Choroid plexus epithelial cell (primary cell): ENCODE measurements at regions not wholly inside any gene's neighbourhood (a gene's known extent, or its start where the extent isn't known, plus 50 kb on each side); places are given as distances from the start of the nearest gene placed in this dataset.
"Not testable (repeated sequence)": the region's sequence is repeated elsewhere in the genome, so short reads cannot be mapped to it uniquely, and the experiment has no call there.

Experiments used
- DNase-seq: peaks from one replicate; pipeline ENCODE4 v3.0.0-alpha.2; 2010; ENCODE audit warnings: low read depth
- H3K4me3 ChIP-seq: 2 replicates; pipeline ENCODE4 v1.5.1; 2011; ENCODE audit warnings: low read depth, mild to moderate bottlenecking, control low read depth, low read length, moderate library complexity
- CTCF ChIP-seq: conservative IDR thresholded peaks from 2 replicates; pipeline ENCODE4 v1.5.1; 2011; ENCODE audit warnings: low read depth, mild to moderate bottlenecking, control low read depth, inconsistent platforms, low read length, moderate library complexity

DNA sequence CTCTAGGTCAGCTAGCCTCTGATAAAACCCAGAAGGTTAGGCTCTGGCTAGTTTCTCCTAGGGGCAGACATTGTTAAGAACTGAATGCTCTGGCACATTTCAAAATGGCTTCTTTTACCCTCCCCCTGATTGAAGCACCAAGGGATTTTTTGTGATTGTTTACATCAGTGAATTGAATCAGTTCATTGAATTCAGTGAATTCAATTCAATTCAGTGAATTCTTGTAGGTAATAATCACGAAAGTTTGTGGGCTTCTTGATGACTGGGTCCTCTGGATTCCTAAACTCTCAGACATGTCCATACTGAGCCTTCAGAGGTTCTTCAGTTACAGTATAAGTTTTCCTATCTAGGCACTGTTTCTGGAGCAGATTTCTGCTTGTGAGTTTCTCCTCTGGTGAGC is 135.2 kb upstream of the ELAC2 start:
- H3K4me3 ChIP-seq: no peak overlapping the region
- DNase-seq: no peak
- TF ChIP-seq CTCF: no peak

- no peak for TF ChIP-seq CTCF
- H3K4me3 ChIP-seq: no peak overlapping the region
- DNase-seq: peak; percentile 3
These were observed 134.7 kb upstream of the ELAC2 start for GRCh38 chr17:13152501-13152900.

DNA sequence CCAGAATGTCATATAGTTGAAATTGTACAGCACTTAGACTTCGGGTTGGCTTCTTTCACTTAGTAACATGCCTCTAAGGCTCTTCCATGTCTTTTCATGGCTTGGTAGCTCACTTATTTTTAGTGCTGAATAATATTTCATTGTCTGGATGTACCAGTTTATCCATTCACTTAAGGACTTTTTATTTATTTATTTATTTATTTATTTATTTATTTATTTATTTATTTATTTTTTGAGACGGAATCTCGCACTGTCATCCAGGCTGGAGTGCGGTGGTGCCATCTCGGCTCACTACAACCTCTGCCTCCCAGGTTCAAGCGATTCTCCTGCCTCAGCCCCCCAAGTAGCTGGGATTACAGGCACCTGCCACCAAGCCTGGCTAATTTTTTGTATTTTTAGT is 132.9 kb upstream of the ELAC2 start:
- DNase-seq, H3K4me3 ChIP-seq: not testable (repeated sequence)

GRCh38 chr17:13143001-13143400 is 125.2 kb upstream of the ELAC2 start:
- TF ChIP-seq CTCF: no peak
- DNase-seq: no peak
- no peak overlapping the region for H3K4me3 ChIP-seq

- peak; percentile 16 for DNase-seq
- TF ChIP-seq CTCF: peak; percentile 20
- H3K4me3 ChIP-seq: no peak overlapping the region
These were observed 122.9 kb upstream of the ELAC2 start for GRCh38 chr17:13140750-13141149.

DNA sequence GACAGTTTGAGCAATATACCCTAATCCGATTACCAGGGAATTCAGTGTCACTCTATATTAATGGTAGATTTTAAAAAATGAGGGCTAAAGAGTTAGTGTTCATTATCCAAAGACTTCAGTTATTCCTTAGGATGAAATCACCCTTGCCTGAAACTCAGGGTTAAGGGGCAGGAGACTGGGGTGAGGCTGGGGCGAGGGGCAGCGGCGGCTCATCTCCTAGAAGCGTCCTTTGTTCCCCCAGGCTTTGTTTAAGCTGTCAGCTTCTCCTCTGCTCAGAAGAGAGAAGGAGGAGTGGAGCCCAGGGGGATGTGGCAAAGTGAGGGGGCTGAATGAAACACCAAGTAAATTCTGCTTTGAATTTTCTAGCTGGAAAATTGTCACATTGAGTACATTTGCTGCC is 117.7 kb upstream of the ELAC2 start:
- no peak for TF ChIP-seq CTCF
- H3K4me3 ChIP-seq: no peak overlapping the region
- DNase-seq: no peak

GRCh38 chr17:13134076-13134475 is 116.2 kb upstream of the ELAC2 start:
- DNase-seq: no peak
- no peak for TF ChIP-seq CTCF
- no peak overlapping the region for H3K4me3 ChIP-seq

DNA sequence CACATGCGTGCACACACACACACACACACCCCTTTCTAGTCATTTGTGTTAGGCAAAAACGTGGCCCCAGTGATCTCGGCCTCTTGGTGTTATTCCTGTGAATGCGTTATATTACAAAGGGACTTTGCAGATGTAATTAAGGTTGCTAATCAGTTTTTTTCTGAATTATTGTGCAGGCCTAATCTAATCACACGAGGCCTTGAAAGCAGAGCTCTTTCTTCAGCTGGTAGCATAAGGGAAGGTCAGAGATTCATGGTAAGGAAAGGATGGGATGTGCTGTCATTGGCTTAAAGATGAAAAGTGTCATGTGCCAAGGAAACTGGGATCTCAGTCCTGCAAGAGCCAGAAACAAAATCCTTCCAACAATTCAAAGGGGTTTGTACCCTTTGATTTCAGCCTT is 113.4 kb upstream of the ELAC2 start:
- no peak for DNase-seq
- no peak for TF ChIP-seq CTCF
- H3K4me3 ChIP-seq: no peak overlapping the region
